ENCODE measurements at regions not wholly inside any gene's neighbourhood (a gene's known extent, or its start where the extent isn't known, plus 50 kb on each side); places are given as distances from the start of the nearest gene placed in this dataset.
A peak's percentile ranks its signal among the peaks of the same experiment; 100 is the strongest.

GRCh38 chr2:134109246-134109645 is 144.6 kb upstream of the MGAT5 start:
- H3K4me3 ChIP-seq (ENCODE audit: low read length): no peak overlapping the region
- TF ChIP-seq, protein P1, sequence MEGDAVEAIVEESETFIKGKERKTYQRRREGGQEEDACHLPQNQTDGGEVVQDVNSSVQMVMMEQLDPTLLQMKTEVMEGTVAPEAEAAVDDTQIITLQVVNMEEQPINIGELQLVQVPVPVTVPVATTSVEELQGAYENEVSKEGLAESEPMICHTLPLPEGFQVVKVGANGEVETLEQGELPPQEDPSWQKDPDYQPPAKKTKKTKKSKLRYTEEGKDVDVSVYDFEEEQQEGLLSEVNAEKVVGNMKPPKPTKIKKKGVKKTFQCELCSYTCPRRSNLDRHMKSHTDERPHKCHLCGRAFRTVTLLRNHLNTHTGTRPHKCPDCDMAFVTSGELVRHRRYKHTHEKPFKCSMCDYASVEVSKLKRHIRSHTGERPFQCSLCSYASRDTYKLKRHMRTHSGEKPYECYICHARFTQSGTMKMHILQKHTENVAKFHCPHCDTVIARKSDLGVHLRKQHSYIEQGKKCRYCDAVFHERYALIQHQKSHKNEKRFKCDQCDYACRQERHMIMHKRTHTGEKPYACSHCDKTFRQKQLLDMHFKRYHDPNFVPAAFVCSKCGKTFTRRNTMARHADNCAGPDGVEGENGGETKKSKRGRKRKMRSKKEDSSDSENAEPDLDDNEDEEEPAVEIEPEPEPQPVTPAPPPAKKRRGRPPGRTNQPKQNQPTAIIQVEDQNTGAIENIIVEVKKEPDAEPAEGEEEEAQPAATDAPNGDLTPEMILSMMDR (conservative IDR thresholded peaks at IDR 0.05; ENCODE audit: low read depth, low read length): no peak
- DNase-seq (ENCODE audit: low read depth): no peak

DNA sequence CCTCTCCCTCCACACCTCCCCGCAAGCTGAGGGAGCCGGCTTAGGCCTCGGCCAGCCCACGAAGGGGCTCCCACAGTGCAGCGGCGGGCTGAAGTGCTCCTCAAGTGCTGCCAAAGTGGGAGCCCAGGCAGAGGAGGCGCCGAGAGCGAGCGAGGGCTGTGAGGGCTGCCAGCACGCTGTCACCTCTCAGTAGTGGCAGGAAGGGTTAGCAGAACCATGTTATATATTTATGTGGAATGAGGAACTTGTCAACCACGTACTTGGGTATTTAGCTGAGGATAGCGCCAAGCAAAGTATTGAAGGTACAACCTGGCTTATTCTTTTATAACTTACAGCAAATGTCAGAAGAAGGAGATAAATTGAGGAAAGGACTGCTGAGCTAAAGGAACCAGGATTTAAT is 144.1 kb upstream of the MGAT5 start:
- TF ChIP-seq, protein P1 (conservative IDR thresholded peaks at IDR 0.05; ENCODE audit: low read depth, low read length): no peak

DNA sequence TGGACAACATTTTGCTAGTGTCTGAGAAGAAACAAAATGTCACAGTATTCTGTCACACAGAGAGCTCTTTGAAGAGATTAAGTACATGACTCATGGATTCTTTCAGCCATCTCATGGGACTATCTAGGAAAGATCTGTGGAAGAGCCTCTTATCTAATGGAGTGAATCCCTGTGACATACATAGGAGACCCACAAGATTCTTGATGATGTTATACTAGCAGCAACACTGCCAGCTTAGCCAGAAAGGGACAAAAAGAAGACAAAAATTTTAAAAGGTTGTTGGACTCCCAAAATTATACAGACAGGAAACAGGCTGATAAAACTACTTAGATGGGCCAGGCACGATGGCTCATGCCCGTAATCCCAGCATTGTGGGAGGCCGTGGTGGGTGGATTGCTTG is 143.3 kb upstream of the MGAT5 start:
- no peak overlapping the region for H3K4me3 ChIP-seq (ENCODE audit: low read length)

More for the DNA sequence above, 144.1 kb upstream of the MGAT5 start:
- DNase-seq (ENCODE audit: low read depth): no peak
- H3K4me3 ChIP-seq (ENCODE audit: low read length): no peak overlapping the region

GRCh38 chr2:134117676-134118075 is 136.2 kb upstream of the MGAT5 start:
- TF ChIP-seq, protein P1 (conservative IDR thresholded peaks at IDR 0.05; ENCODE audit: low read depth, low read length): no peak
- H3K4me3 ChIP-seq (ENCODE audit: low read length): no peak overlapping the region
- no peak for DNase-seq (ENCODE audit: low read depth)

More for the DNA sequence above, 143.3 kb upstream of the MGAT5 start:
- TF ChIP-seq, protein P1 (conservative IDR thresholded peaks at IDR 0.05; ENCODE audit: low read depth, low read length): no peak
- DNase-seq (ENCODE audit: low read depth): no peak

GRCh38 chr2:134118279-134119116 is 135.4 kb upstream of the MGAT5 start:
- peak; percentile 75 for DNase-seq (ENCODE audit: low read depth)
- TF ChIP-seq, protein P1 (conservative IDR thresholded peaks at IDR 0.05; ENCODE audit: low read depth, low read length): peak; percentile 83
- no peak overlapping the region for H3K4me3 ChIP-seq (ENCODE audit: low read length)

GRCh38 chr2:134119117-134119712 is 134.7 kb upstream of the MGAT5 start:
- no peak for DNase-seq (ENCODE audit: low read depth)
- H3K4me3 ChIP-seq (ENCODE audit: low read length): peak overlapping the region; percentile 64
- TF ChIP-seq, protein P1 (conservative IDR thresholded peaks at IDR 0.05; ENCODE audit: low read depth, low read length): no peak
